GM12873 (cell line): ENCODE measurements at regions not wholly inside any gene's neighbourhood (a gene's known extent, or its start where the extent isn't known, plus 50 kb on each side); places are given as distances from the start of the nearest gene placed in this dataset.

Source experiments
- CTCF ChIP-seq: IDR thresholded peaks from 2 replicates; pipeline ENCODE4 v1.5.1; 2012; ENCODE audit warnings: low read depth, mild to moderate bottlenecking, moderate library complexity, low read length, control low read depth; ENCODE audit not compliant: insufficient read depth; ENCODE audit errors: missing control alignments

- TF ChIP-seq CTCF = no peak
Observed at GRCh38 chr18:1416074-1416473, 511.4 kb downstream of the ADCYAP1 start.

GRCh38 chr18:1421502-1421901 lies 516.8 kb downstream of the ADCYAP1 start:
- no peak for TF ChIP-seq CTCF

- no peak for TF ChIP-seq CTCF
Observed at GRCh38 chr18:1422634-1423033, 518.0 kb downstream of the ADCYAP1 start.

GRCh38 chr18:1425679-1426078 lies 521.0 kb downstream of the ADCYAP1 start:
- TF ChIP-seq CTCF = no peak

GRCh38 chr18:1435487-1435886 lies 530.8 kb downstream of the ADCYAP1 start:
- no peak for TF ChIP-seq CTCF

- TF ChIP-seq CTCF = no peak
Observed at GRCh38 chr18:1436199-1436598, 531.5 kb downstream of the ADCYAP1 start.

- TF ChIP-seq CTCF = no peak
Observed at GRCh38 chr18:1438458-1438910, 533.8 kb downstream of the ADCYAP1 start.
